Activated CD8-positive, alpha-beta memory T cell treated with anti-CD3 and anti-CD28 coated beads for 4 hours (primary cell): ENCODE measurements at regions not wholly inside any gene's neighbourhood (a gene's known extent, or its start where the extent isn't known, plus 50 kb on each side); places are given as distances from the start of the nearest gene placed in this dataset.

Experiments used
- DNase-seq, 2 donors: peaks; one replicate each; pipeline ENCODE4 v3.0.0-alpha.2; 2020; ENCODE audit warnings: low read depth in 2 of 2

DNA sequence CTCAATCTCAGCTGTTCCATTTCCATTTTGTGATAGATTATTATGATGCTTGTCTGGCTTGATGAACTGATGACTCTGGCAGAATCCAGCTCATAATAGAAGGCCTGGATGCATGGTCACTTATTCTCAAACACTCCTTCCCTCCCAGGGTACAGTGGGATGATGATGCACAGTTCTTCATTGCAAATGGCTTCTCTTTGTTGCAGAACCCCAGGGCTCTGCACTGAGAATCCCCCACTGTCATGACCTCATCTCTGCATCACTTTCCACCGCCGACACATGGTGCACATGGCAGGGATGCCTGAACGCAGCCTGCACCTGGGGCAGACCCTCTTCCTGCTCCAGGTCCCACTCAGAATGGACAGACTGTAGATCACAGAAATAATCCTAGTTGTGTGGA is 515.6 kb upstream of the NR2F2 start:
- DNase-seq: no peak

DNA sequence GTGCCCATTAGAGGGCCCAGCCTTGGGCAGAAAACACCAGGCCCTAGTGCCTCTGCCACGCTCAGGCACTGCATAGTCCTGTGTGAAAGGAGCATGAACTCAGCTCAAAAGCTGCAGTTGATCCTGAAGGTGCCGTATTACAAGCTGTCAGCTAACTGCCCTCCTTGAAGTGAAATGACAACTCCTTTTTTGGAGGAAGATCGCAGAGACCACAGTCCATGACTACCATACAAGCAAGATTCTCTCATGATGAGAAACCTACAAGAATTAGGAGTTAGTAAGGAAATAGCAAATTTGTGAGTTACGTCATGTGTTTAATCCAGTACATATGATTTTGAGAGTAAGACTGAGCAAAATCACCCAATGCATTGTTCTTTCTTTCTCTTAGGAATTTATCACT is 513.9 kb upstream of the NR2F2 start:
- DNase-seq: no peak

DNA sequence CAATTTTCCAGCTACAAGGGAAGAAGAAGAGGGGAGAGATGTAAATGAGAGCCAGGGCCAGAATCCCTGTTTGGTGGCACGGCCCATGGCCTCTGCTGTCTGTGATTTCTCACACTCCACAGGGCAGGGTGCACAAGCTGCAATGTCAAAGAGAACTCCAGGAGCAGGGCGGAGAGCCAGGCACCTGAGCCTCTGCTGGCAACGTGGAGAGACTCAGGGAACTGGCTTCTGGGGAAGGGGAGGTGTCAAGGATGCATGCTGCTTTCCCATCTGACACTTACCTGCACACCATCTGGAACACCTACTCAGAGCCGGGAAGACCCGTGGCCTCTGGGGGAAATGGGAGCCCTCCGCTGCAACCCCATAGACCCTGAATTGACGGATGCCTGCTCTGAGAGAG is 507.5 kb upstream of the NR2F2 start:
- DNase-seq: no peak

DNA sequence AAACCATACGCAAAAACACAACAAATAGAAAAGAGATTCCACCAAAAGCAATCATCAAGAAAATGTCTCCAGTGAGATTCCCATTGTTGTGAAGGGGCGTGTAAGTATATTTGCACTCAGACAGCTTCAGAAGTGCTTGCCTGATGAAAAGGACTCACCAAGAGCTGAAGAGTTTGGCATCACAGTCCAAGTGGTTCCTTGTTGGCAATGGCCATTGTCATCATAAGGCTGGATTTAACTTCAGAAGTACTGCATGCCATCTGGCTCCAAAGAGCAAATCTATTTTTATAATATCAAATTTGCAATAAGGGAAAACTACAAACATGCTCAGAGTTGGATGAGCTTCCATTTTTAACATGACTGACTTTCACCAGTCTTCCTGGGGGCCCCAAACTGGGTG is 505.3 kb upstream of the NR2F2 start:
- DNase-seq: no peak

DNA sequence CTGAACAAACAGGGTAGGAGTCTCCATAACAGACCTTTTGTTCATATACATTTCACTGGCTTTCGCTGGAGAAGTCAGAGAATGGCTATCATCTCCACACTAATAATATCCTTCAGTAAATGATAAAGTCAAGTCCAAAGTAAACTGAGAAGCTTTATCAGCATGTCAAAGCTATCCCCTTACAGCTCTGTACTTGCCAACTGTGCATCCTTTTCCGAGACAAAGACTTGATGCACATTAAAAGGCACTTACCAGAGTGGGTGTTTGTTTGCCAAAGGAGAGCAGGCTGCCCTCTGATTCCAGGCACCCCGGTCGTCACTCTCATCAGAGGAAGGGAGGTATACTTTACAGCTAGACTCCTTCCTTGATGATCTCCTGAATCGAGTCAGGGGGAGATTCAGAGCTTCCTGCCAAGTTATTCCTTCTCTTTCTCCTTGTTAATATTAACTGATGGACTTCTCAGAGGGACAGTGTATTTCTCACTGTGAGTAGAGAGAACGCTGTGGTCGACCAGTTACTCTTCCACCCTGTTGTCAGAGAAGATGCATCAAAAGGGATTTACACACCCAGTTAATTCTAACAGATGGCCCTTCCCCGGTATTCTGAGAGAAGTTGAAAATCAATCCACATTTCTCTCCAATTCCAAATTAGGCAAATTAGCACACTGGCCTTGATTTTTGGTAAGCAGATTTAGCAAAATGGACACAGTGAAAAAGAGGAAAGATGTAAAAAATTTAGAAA is 504.7 kb upstream of the NR2F2 start:
- no peak for DNase-seq

DNA sequence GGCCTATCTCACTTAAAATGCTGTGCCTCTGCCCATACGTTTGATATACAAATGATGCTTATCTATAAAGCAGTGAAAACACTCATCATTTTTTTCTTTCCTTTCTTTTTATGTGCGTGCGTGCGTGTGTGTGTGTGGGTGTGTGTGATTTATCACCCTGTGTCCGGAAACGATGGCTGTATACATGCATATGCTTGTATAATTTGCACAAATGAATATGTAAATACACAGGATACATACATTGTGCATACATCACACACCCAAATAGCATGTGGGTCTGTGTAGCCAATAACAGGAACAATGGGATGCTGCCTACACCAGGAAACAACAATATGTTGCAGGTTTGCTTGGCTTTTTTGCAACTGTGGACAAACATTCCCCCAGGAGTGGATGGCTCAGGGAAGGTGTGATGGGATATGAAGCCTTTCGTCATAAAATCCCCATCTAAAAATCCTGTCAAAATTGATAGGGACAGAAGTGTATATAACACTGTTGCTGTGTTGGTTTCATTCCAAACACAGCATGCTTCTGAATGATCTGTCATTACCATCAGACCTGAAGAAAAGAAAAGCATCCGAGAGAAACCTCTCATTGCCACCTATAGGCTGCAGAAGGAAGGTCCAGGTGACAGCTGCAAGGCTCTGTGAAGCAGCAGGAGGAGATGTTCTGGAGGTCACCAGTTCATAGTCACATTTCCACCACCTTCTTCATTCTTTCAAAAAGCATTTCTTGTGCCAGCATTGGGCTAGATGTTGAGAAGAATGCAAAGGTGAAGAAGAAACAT is 503.9 kb upstream of the NR2F2 start:
- no peak for DNase-seq

DNA sequence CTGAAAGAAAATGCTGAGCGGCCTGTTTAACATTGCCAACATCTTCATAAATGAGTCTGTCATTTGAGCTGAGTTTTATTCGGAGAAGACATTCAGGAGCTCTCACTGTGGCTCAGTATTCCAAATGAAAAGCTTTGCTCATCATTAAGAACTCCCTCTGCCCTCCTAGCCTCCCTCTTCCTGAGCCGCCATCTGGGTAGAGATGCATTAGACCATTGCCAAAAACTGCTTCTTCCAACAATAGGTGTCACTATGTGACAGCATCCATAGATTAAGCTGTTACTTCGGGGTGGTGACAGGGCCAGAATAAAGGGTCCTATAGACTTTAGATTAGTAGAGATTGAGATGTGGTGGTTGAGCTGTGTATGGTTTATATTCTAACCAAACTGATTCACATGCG is 501.4 kb upstream of the NR2F2 start:
- DNase-seq: no peak

DNA sequence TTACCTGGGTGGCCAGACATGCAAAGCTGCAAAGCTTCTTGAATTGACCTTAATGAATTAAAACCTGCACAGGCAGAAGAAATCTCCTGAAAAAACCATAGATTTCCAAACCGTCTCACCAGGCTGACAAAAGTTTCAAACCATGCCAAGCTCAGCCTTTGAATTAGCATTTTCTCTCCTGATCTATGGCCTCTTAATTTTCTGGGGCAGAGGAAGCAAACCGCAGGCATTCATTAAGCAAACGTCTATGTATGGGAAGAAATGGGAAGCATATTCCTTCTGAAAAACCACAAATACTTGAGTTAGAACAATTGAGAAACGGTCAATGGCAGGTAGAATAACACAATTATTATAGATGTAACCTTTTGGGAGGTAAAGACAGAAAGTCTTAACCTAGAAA is 500.2 kb upstream of the NR2F2 start:
- DNase-seq: no peak

DNA sequence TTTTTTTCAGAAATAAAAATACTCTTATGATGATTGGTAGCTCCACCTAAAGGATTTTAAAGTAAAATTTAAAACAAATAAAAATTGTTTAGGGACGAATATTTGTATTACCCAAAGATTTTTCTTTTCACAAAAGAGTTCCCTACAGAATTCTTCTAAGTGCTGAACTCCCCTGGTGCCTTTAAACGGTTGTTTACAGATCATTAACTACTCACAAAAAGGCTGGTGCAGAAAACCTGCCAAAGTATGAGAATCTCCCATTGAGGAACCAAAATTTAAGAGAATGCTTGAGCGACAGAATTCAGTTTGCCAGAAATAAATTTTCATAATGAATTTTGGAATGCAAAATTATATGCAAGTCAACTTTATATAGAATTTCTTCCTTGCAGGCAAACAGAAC is 497.8 kb upstream of the NR2F2 start:
- no peak for DNase-seq

DNA sequence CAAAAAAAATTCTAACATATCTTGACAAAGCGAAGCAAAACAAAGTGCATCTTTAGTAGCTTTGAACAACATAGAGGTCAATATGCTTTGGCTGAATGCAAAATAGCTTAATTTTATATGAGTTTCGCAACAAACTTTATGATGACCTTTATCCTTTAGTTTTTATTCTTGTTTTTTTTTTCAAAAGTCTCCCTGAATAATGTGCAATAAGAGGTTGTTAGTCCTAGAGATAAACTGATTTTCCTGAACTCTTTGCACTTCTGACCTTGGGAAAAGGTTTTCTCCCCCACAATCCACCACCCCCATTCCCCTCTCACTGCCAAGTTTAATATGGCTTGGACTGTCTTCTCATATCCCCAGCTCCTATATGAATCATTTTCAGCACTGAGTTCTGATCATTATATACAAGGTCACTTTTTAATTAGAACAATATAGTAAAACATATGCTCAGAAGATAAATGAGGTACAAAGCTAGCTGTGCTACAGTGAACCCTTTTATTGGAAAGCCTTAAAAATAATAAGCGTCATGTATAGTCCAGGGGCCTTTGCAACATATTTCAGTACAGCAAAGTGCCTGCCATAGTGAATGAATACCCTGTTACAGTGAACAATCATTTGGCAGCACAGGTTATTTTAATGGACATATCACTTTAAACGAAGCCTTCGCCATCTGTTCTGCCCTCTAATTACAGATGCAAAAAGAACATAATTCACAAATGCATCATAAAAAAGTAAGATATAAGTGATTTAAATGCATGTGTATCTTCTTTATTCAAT is 496.3 kb upstream of the NR2F2 start:
- DNase-seq: no peak

DNA sequence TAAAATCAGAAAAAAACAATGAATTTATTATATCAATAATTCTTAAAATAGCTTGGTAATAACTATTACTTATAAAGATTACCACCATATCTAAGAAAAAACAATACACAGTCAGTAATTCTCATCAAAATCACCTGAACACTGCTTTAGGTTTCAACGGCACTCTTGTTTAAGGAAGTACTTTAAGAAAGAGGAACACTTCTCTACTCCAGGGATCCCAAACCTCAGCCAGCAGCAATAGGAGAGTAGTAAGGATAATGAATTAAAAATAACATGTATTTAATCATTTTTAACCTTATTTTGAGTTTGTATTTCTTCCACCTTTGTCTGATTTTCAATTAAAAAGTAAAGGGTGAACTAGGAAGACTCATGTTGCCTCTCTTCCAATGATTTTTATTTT is 494.0 kb upstream of the NR2F2 start:
- DNase-seq: no peak

DNA sequence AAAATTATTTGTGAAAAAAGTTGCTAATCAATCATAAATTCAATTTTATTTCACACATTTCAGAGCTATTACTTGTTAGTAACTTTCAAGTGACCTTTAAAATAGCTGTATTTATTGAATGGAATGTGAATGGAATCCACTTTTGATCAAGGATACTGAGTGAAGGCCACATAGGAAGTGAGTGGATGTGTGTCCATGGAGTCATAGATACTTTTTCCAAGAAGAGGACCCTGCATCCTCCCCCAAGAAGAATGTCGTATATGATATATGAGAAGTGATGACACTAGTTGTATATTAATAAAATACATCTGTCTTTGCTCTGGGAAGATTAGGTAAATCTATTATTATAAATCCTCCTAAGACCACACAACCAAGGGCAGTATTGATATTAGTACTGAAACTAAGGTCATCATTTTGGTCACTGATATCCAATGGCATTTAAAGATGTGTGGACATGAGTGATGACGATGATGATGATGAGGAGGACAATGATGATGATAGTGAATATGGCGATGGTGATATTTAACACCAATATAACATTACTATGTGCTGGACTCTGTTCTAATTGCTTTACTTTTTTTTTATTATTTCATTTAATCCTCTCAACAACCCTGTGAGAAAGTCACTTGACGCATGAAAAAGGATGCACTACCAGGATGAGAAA is 493.0 kb upstream of the NR2F2 start:
- DNase-seq: no peak

DNA sequence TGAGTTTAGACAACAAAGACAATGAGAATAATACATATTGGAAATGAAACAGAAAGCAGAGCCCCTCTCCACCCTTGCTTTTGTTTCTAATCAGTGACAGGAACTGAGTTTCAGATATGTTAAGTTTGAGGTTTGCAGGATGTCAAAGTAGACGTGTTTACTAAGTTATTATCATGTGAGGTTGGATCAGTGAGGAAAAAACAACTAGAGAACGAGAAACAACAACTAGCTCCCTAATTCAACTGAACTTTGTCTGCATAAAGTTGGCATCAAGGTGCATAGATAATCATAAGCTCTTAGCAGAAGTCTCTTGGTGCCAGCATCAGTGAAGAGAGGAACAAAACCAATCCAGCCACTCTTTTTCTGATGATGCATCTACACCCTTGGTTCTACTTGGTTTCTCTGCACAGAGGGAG is 491.1 kb upstream of the NR2F2 start:
- DNase-seq: no peak

DNA sequence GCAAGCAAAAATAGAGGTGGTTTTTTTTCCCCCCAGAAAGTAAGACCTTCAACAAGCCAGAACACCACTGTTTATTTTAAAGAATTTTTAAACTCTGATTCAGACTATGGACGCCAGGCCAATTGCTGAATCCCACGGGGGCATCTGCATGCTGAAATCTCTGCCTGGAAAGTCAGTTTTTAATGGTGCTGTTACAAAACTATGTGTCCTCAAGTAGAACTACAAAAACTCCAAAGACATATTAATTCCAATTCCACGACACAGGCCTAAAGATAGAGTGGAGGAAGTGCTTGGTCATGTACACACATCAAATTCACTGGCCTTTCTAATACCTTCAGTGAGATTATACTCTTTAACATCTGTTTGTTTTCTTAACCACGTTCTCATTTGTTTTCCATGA is 490.5 kb upstream of the NR2F2 start:
- no peak for DNase-seq

DNA sequence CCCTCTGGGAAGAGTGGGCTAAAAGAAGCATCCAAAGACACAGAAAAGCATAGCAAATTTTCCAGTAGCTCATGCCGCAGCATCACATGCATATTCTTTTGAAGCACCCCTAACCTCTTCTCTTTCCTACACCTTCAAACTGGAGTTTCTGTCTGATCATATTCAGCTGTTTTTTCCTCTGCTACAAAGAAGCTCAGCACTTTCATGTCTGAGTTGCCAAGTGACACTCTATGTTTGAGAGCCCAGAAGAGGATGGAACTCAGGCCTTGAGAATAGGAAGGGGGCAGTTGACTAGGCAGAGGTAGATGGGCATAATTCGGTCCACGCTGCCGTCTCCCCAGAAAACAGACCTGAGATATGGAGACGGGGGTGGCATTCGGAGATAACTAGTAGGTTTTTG is 489.6 kb upstream of the NR2F2 start:
- no peak for DNase-seq

DNA sequence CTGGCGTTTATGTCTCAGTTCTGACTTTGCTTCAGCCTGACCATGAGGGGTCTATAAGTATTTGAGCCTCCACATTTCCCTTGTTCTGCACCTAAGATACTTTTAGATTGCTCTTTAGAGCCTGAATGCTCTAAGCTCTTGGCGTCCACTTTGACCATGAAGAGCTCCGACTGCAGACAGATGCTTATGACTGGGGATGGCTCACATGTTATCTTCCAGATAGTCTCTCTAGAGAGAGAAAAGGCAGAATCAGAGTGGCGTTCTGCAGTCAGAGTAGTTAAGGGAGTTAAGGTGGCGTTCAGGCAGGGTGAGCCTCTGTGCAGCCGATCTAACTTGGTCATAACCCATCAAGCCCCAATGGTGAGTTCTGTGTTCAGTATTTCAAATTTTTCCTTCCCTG is 487.9 kb upstream of the NR2F2 start:
- no peak for DNase-seq

DNA sequence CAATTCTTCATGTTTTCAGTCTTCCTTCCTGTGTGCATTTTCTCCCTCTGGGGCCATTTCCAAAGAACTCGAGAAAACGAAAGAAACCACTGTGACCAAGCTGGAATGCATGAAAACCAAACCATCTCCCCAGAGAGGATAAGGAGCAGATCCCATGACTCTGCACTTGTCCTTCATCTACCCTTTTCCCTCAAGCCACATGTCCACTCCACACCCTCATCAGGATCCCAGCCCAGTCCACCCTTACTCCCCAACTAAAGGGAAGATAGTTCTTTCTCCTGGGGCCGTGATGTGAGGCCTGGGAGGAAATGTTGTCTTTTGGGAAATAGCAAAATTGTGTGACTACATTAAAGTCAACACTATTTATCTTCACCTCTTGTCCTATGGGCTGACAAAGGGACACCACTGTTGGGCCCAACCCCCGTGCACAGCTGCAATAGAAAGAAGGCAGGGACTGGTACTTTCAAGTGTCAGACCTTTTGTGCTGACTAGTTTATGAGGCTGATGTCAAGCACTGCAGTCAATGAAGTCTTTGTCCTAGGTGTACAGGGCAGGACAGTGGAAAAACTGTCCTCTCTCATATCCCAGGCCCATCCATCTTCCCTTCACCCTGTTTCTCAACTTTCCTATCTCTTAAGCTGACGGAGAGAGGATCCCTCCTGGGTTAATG is 487.1 kb upstream of the NR2F2 start:
- DNase-seq: no peak

DNA sequence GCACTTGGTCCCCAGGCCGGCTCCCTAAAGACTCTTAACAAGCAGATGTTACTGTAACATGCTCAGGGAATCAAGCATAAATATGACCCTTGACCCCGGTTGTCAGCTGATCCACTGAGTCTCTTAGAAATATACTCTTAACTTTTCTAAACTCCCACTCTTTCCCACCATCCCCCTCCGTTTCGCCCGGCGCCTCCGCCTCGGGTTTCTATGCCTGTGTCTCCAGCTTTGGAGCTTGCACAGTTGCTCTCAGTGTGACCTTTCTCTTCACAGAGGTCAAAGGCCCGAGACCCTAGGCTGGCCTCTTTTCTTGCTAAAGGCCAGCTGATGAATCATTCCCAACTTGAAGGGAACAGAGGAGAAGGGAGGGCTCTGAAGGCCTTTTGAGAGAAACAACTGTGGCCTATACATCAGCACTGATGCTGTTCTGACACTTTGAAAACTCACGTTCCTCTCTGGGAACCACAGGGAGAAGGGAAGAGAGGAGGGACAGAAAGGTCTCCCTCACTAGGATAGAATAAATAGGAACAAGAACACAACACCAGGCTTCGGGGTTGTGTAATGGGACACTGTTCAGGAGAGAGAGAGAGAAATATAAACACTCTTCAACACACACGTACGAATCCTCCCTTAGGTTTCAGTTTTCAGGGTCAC is 484.5 kb upstream of the NR2F2 start:
- DNase-seq: no peak

DNA sequence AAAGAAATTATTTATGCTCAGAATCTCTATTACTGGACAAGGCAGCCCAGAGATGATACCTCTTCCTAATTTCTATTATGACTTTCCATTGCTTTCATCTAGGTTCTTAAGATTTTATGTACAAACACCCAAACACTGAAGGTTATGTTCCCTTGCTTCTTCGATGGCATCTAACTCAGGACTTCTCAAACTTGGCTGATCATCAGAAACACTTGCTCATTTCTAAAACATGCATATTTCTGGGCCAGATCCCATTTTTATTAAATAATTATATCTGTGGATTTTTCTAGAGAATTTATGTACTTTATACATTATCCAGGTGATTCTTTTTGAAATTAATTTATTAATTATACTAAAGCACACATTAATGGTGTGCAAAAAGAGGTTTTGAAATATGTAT is 482.4 kb upstream of the NR2F2 start:
- DNase-seq: no peak

DNA sequence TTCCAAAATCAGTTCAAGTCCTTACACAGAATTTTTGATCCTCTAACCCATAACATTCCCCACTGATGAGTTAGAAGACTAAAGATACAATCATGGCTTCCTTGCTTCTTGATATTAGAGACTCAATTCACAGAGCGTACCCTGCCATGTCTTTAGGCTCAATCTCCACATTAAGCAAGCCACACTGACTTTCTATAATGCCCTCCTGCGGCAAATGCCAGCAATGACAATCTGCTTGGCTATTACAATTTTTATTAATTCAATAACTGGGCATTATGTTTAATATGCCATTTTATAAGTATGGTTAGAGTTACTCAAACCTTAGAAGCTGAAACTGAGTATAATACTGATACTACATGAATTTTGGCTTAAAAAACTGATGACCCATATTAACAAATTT is 479.7 kb upstream of the NR2F2 start:
- no peak for DNase-seq

DNA sequence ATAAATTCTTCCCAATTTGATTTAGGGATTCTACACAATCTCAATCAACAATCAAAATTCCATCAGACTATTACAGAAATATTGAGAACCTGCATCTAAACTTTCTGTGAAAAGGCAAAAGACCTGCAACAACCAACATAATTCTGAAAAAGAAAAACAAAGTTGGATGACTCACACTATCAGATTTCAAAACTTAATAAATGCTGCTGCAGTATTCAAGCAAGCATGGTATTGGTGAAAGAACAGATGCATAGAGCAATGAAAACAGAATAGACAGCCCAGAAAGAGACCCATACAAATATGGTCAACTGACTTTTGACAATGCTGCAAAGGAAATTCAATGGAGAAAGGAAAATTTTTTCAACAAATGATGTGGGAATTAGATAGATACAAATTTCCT is 477.1 kb upstream of the NR2F2 start:
- DNase-seq: no peak
